Kidney glomerular epithelial cell (primary cell): ENCODE measurements at regions not wholly inside any gene's neighbourhood (a gene's known extent, or its start where the extent isn't known, plus 50 kb on each side); places are given as distances from the start of the nearest gene placed in this dataset.
"Not testable (repeated sequence)": the region's sequence is repeated elsewhere in the genome, so short reads cannot be mapped to it uniquely, and the experiment has no call there.

ENCODE experiments used
- DNase-seq: peaks from one replicate; lab custom pipeline; 2025; lab: John Stamatoyannopoulos, UW

DNA sequence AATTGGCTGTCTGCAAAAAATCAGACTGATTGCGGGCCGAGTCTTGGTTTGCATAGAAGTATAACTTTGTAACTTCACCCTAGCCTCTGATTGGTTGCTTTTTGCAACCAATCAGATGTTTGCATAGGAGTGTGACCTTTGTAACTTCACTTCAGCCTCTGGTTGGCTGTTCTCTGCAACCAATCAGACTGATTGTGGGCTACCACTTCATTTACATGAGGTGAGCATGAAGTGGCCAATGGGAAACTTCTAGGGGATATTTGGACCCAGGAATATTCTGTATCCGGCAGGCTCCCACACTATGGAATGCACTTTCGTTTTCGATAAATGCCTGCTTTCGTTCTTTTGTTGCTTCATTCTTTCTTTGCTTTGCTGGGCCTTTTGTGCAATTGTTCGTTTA lies 667.7 kb downstream of the FAM133A start:
- DNase-seq: not testable (repeated sequence)

DNA sequence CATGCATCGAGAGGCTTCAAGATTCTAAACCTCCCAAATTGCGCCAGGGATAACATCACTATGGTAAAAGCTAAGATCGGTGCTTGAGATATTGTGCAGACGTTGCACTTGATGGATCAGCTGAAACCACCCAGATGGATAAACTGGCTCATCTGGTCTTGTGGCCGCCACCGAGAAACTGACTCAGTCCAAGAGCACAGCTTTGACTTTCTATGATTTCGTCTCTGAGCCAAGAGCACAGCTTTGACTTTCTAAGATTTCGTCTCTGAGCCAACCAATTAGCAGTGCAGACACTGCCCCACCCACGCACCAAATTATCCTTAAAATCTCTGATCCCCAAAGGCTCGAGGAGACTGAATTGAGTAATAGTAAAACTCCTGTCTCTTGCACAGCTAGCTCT lies 687.2 kb downstream of the FAM133A start:
- no peak for DNase-seq

- no peak for DNase-seq
These were observed 691.7 kb downstream of the FAM133A start for GRCh38 chrX:94365736-94366135.

DNA sequence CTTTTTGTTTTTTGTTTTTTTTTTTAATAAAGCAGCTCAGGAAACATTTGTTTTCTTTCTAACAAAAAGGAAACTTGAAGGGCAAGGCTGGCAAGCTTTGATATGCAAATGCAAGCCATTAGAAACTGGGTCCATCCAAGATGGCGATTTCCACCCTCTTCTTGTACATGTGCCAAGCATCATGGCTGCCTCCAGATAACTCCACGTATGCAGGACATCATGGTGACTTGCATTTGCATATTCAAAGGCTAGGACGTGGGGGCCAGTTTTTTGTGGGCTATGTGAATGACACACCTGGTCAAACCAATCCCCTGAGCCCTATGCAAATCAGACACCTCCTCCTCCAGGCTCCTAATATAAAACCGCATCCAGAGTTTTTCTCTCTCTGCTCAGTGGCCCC lies 692.6 kb downstream of the FAM133A start:
- no peak for DNase-seq

DNA sequence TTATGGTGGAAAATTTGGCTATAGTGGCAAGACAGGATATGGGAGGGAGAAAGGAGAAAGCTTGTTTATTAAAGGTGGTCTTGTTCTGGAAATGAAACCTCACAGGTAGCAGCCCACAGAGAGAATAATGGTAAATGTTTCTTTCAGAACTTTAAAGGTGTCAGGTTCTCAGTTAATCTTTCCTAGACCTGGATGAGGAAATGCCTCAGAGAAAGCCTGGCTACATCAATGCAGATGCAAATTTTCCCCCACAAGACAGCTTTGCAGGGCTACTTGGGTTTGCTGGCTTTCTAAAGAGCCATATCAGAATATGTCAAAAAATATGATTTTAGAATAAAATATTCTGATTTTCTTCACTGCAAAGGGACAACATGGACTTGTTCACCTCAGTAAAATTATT lies 715.0 kb downstream of the FAM133A start:
- no peak for DNase-seq

DNA sequence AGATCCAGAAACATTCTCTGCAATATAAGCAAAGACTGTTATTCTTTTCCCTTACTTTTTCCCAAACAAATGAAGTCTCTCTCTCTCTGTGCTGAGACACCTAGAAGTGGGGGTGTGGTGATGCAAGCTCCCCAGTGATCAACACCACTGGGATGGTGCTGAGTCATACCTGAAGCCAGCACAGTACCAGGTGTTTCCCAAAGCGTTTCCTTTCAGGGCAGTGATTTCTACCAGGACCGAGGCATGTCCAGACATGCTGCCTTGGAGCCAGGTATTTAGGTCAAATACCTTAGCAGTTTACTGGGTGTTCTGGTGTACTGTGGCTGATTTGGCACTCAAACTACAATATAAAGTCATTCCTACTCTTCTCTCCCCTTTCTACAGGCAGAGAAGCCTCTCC lies 726.5 kb downstream of the FAM133A start:
- DNase-seq: no peak

DNA sequence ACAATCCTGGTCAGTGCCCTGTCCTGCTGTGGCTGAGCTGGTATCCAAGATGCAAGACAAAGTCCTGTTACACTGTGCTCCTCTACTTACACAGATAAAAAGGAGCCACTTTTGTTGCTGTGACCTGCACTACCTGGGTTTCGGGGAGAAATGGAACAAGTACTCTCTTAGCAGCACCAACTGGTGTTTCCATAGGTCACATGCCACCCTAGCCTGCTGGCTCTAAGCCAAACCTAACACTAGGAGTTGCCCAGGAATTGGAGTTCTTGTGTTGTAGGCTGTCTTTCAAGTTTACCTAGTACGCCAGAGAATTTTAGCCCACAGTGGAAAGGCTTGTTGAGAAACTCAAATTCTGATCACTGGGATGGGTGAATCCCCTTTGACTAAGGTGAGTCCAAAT lies 727.4 kb downstream of the FAM133A start:
- DNase-seq: no peak

- DNase-seq: no peak
These were observed 740.7 kb downstream of the FAM133A start for GRCh38 chrX:94414746-94415145.

DNA sequence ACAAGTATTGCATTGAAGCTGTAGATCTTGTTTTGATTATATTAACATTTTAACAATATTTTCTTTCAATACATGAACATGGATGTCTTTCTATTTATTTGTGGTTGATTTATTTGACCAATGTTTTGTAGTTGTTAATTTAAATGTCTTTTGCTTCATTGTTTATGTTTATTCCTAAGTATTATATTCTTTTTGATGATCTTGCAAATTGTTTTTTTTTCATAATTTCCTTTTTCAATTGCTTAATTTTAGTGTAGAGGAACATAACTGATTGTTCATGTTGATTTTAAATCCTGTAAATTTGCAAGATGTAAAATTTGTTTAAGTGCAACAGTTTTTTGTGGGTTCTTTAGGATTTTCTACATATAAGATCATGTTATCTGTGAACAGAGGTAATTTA lies 744.1 kb downstream of the FAM133A start:
- no peak for DNase-seq

DNA sequence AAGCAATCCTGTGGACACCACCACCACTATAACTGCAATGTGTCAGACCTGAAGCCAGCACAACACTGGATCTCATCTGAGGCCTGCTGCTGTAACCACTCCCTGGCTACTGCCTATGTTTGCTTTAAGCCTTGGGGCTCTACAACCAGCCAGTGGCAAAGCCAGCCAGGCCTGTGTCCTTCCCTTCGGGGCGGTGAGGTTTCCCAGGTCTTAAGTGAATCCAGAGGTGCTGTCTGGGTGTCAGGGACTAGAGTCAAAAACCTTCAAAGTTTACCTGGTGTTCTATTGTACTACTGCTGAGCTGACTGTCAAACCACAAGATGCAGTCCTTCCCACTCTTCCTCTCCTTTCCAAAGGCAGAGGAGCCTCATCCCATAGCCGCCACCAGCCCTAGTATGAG lies 750.5 kb downstream of the FAM133A start:
- no peak for DNase-seq

- DNase-seq: no peak
These were observed 756.1 kb downstream of the FAM133A start for GRCh38 chrX:94430091-94430490.

DNA sequence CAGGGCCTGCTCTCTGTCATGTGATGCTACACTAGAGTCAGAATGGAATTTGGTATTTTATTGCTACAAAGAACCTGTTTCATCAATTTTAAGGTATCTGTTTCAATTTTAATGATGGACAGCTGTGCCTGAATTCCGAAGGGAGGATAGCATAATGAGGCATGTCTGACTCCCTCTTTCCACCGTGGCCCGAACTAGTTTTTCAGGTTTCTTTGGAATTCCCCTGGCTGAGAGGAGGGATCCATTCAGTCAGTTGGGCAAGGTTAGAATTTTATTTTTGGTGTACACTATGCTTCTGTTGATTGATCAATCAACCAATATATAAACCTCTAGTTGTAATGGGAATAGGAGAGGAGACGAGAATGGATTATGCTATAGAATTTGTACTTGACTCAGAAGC lies 761.8 kb downstream of the FAM133A start:
- no peak for DNase-seq

DNA sequence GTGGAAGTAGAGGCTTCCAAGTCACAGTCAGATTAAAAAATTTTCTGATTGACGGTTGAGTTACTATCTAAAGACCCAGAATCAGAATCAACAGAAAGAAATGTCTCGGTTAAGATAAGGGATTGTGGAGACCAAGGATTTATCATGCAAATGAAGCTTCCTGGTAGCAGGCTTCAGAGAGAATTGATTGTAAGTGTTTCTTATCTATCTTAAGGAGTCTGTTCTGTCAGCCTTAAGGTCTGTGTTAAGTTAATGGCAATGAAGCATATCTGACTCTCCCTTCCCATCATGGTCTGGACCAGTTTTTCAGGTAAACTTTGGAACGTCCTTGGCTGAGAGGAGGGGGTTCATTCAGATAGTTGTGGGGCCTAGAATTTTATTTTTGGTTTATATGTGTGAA lies 780.2 kb downstream of the FAM133A start:
- DNase-seq: no peak

- no peak for DNase-seq
These were observed 780.6 kb downstream of the FAM133A start for GRCh38 chrX:94454606-94455005.

GRCh38 chrX:94455782-94456181 lies 781.8 kb downstream of the FAM133A start:
- DNase-seq: no peak

GRCh38 chrX:94492541-94492940 lies 818.5 kb downstream of the FAM133A start:
- DNase-seq: no peak

GRCh38 chrX:94493405-94493804 lies 819.4 kb downstream of the FAM133A start:
- DNase-seq: no peak

- no peak for DNase-seq
These were observed 837.6 kb downstream of the FAM133A start for GRCh38 chrX:94511564-94511963.

DNA sequence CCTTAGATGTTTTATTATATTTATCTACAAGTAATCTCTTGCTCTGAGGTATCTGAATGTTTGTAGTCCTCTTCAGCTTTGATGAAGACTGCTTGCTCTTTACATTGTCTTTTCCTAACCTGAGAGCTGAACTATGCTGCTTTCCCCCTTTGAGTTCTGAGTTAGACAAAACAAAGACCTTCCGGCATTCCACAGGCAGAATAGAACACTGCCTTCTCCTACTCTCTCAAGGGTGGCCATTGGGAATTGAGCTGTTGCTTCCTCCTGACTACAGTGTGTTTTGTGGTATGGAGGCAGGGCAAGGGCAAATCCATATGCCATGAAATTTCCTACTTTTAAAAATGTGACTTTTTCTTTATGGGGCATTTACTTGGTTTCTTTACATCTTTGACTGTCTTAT lies 841.0 kb downstream of the FAM133A start:
- no peak for DNase-seq

GRCh38 chrX:94524867-94525266 lies 850.9 kb downstream of the FAM133A start:
- DNase-seq: no peak

DNA sequence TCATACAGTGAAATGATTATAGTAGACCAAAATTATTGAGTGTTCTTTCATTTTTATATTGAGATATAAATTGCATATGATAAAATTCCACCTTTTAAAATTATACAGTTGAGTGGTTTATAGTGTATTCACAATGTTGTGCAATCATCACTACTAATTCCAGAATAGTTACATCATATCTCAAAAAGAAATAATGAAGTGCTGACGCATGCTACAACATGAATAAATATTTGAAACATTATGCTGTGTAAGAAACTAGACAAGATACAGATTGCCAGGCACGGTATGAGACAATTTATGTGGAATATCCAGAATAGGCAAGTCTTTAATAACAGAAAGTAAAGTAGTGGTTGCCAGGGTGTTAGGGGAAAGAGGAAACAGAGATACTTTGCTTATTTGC lies 871.7 kb downstream of the FAM133A start:
- DNase-seq: no peak

DNA sequence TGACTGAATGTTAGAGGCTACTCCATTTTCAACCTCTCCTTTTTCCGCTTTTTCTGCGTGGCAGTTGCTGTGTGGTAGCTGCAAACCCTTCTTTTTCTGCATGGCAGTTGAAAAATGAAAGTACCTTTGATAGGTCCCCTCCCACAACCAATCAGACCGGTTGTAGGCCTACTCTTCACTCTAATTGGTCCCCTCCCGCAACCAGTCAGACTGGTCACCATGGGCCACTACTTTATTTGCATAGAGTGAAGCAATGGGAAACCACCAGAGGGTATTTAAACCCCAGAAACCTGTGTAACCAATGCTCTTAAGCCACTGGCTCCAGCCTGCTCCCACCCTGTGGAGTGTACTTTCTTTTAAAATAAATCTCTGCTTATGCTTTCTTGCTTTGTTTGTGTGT lies 877.8 kb downstream of the FAM133A start:
- DNase-seq: no peak

DNA sequence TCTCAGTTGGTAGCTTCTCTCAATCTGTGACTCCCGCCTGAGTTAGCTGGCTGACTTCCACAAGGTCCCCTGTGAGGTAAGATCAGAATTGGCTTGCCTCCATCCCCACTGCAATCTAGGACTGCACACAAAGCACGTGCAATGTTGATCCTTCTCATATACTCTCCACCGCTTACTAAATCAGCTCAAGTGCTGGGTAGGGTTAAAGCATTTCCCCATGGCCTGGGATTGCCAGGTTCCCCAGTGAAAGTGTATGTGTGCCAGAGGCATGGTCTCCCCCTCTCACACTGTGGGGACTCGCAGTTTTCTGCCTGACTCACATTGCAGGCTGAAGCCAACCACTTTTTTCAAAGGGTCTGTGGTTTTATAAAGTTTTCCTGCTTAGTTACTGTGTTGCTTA lies 886.9 kb downstream of the FAM133A start:
- DNase-seq: no peak

DNA sequence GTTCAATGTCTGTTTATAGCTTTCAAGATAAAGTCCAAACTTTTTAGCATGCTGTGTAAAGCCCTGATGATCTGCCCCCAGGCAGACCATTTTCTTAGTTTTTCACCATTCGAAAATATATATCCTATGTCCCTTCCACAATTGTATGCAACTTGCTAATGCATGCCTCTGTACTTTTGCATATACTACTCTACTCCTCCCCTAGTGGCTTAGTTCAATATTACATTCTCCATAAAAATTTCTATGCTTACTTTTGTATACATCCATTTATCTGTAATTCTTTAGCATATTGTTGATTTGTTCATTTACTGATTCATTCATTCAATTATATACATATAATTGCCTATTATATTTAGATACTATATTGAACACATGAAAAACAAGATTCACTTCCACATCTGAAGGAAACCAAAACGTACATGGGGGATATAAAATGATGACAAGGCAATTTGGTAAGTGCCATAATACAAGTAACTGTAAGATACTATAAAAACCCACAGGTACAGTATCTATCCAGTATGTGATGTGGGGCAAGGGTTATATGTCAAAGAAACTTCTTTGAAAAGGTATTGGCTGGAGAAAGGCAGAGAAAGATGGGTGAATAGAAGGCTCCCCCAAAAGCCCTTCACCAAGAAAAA lies 902.5 kb downstream of the FAM133A start:
- no peak for DNase-seq

GRCh38 chrX:94600077-94600476 lies 926.1 kb downstream of the FAM133A start:
- no peak for DNase-seq
